ENCODE measurements at regions not wholly inside any gene's neighbourhood (a gene's known extent, or its start where the extent isn't known, plus 50 kb on each side); places are given as distances from the start of the nearest gene placed in this dataset.
"Not testable (repeated sequence)": the region's sequence is repeated elsewhere in the genome, so short reads cannot be mapped to it uniquely, and the experiment has no call there.

GRCh38 chr5:3460416-3460815 lies 135.2 kb upstream of the IRX1 start:
- CTCF ChIA-PET: no interaction called here
- H3K79me2 ChIP-seq (ENCODE audit: low read depth): no peaks in the 10 kb centered on the region

GRCh38 chr5:3456121-3456681 lies 139.4 kb upstream of the IRX1 start:
- Histone ChIP-seq H3K9me3 (ENCODE audit: insufficient read depth, low read depth) (no peaks in the 10 kb centered on the region), H3F3A (ENCODE audit: insufficient read depth, low read depth) (no peaks in the 10 kb centered on the region), H2AFZ (no peak overlapping the region), H3K4me3 (no peak overlapping the region), H3K36me3 (ENCODE audit: low read depth) (no peaks in the 10 kb centered on the region), H3K27me3 (ENCODE audit: insufficient read depth, low read depth) (peaks cover 59% of the 10 kb centered on the region), H3K4me2 (no peak overlapping the region), H3K9me2 (ENCODE audit: insufficient read depth) (no peaks in the 10 kb centered on the region), H3K27ac (no peak overlapping the region), H3K4me1 (replicated peaks; ENCODE audit: insufficient read depth) (no peaks in the 10 kb centered on the region), H3K79me2 (ENCODE audit: low read depth) (no peaks in the 10 kb centered on the region), H4K20me1 (ENCODE audit: insufficient read depth) (no peaks in the 10 kb centered on the region)
- CTCF ChIA-PET: no interaction called here
- TF ChIP-seq CTCF (conservative IDR thresholded peaks at IDR 0.05): no peak
- TF ChIP-seq EZH2 (IDR thresholded peaks at IDR 0.05; ENCODE audit: low read depth): no peak
- BruUV-seq (replicated peaks): no TSS peak
- POLR2A ChIA-PET (ENCODE audit: unreplicated experiment): no interaction called here
- intact Hi-C loops (cut with micrococcal nuclease; ENCODE audit: unreplicated experiment): no loop called here
- DNase-seq: no peak

More at GRCh38 chr5:3460416-3460815, 135.2 kb upstream of the IRX1 start:
- no TSS peak for BruUV-seq (replicated peaks)
- POLR2A ChIA-PET (ENCODE audit: unreplicated experiment): no interaction called here
- no peak for DNase-seq
- Histone ChIP-seq H3K4me1 (replicated peaks; ENCODE audit: insufficient read depth) (no peaks in the 10 kb centered on the region), H2AFZ (no peak overlapping the region), H3K27me3 (ENCODE audit: insufficient read depth, low read depth) (peaks cover 18% of the 10 kb centered on the region), H3F3A (ENCODE audit: insufficient read depth, low read depth) (no peaks in the 10 kb centered on the region), H3K4me3 (no peak overlapping the region), H3K36me3 (ENCODE audit: low read depth) (no peaks in the 10 kb centered on the region), H3K9me3 (ENCODE audit: insufficient read depth, low read depth) (no peaks in the 10 kb centered on the region), H3K4me2 (no peak overlapping the region), H4K20me1 (ENCODE audit: insufficient read depth) (no peaks in the 10 kb centered on the region; the same call in 1 of the 2 replicates), H3K27ac (no peak overlapping the region), H3K9me2 (ENCODE audit: insufficient read depth) (no peaks in the 10 kb centered on the region)
- intact Hi-C loops (cut with micrococcal nuclease; ENCODE audit: unreplicated experiment): no loop called here
- TF ChIP-seq CTCF (conservative IDR thresholded peaks at IDR 0.05) (no peak), EZH2 (IDR thresholded peaks at IDR 0.05; ENCODE audit: low read depth) (no peak)

GRCh38 chr5:3454028-3454427 lies 141.6 kb upstream of the IRX1 start:
- H3K4me3 ChIP-seq; H3K27ac ChIP-seq; intact Hi-C loops (cut with micrococcal nuclease; ENCODE audit: unreplicated experiment); H3K4me1 ChIP-seq (replicated peaks; ENCODE audit: insufficient read depth); CTCF ChIA-PET; H4K20me1 ChIP-seq (ENCODE audit: insufficient read depth); DNase-seq; H3K36me3 ChIP-seq (ENCODE audit: low read depth); H3F3A ChIP-seq (ENCODE audit: insufficient read depth, low read depth); H2AFZ ChIP-seq; H3K9me2 ChIP-seq (ENCODE audit: insufficient read depth); H3K4me2 ChIP-seq; POLR2A ChIA-PET (ENCODE audit: unreplicated experiment); BruUV-seq (replicated peaks); H3K9me3 ChIP-seq (ENCODE audit: insufficient read depth, low read depth); H3K79me2 ChIP-seq (ENCODE audit: low read depth): not testable (repeated sequence)
- H3K27me3 ChIP-seq (ENCODE audit: insufficient read depth, low read depth): peaks cover 64% of the 10 kb centered on the region

GRCh38 chr5:3452622-3453021 lies 143.0 kb upstream of the IRX1 start:
- TF ChIP-seq CTCF (conservative IDR thresholded peaks at IDR 0.05) (no peak), EZH2 (IDR thresholded peaks at IDR 0.05; ENCODE audit: low read depth) (no peak)
- CTCF ChIA-PET: no interaction called here
- H3K27me3 ChIP-seq (ENCODE audit: insufficient read depth, low read depth): peaks cover 64% of the 10 kb centered on the region
- no peak overlapping the region for H2AFZ ChIP-seq
- H3F3A ChIP-seq (ENCODE audit: insufficient read depth, low read depth): no peaks in the 10 kb centered on the region
- H3K9me2 ChIP-seq (ENCODE audit: insufficient read depth): no peaks in the 10 kb centered on the region
- H4K20me1 ChIP-seq (ENCODE audit: insufficient read depth): no peaks in the 10 kb centered on the region
- no peaks in the 10 kb centered on the region for H3K36me3 ChIP-seq (ENCODE audit: low read depth)
- no peak overlapping the region for H3K27ac ChIP-seq
- no peak overlapping the region for H3K4me2 ChIP-seq
- intact Hi-C loops (cut with micrococcal nuclease; ENCODE audit: unreplicated experiment): no loop called here
- POLR2A ChIA-PET (ENCODE audit: unreplicated experiment): no interaction called here
- no TSS peak for BruUV-seq (replicated peaks)
- H3K79me2 ChIP-seq (ENCODE audit: low read depth): no peaks in the 10 kb centered on the region
- H3K4me1 ChIP-seq (replicated peaks; ENCODE audit: insufficient read depth): no peaks in the 10 kb centered on the region
- no peak overlapping the region for H3K4me3 ChIP-seq
- no peak for DNase-seq
- no peaks in the 10 kb centered on the region for H3K9me3 ChIP-seq (ENCODE audit: insufficient read depth, low read depth)
